GM12864 (cell line): ENCODE measurements at regions not wholly inside any gene's neighbourhood (a gene's known extent, or its start where the extent isn't known, plus 50 kb on each side); places are given as distances from the start of the nearest gene placed in this dataset.

ENCODE experiments used
- DNase-seq: peaks from one replicate; pipeline ENCODE4 v3.0.0-alpha.2; 2011; ENCODE audit warnings: low read depth
- H3K4me3 ChIP-seq: 2 replicates; pipeline ENCODE4 v1.5.1; 2011; ENCODE audit warnings: mild to moderate bottlenecking, low read depth, low read length, control low read depth
- CTCF ChIP-seq: IDR thresholded peaks from 2 replicates; pipeline ENCODE4 v1.5.1; 2011; ENCODE audit warnings: low read depth, mild to moderate bottlenecking, moderate library complexity, low read length, control low read depth, inconsistent platforms; ENCODE audit errors: missing control alignments

- no peak overlapping the region for H3K4me3 ChIP-seq
- TF ChIP-seq CTCF = no peak
- no peak for DNase-seq
Measured at GRCh38 chr17:64767269-64767997, 105.3 kb upstream of the SMURF2 start.

GRCh38 chr17:64765191-64765889 is 103.2 kb upstream of the SMURF2 start:
- no peak for TF ChIP-seq CTCF
- DNase-seq = no peak
- H3K4me3 ChIP-seq = no peak overlapping the region

GRCh38 chr17:64750891-64751677 is 89.0 kb upstream of the SMURF2 start:
- no peak for TF ChIP-seq CTCF

GRCh38 chr17:64750478-64750877 is 88.4 kb upstream of the SMURF2 start:
- TF ChIP-seq CTCF = no peak
- DNase-seq = no peak
- H3K4me3 ChIP-seq = no peak overlapping the region

More at GRCh38 chr17:64750891-64751677, 89.0 kb upstream of the SMURF2 start:
- no peak for DNase-seq
- H3K4me3 ChIP-seq = no peak overlapping the region

- no peak for DNase-seq
- H3K4me3 ChIP-seq = no peak overlapping the region
- no peak for TF ChIP-seq CTCF
Measured at GRCh38 chr17:64749306-64749705, 87.2 kb upstream of the SMURF2 start.

GRCh38 chr17:64747938-64748540 is 85.9 kb upstream of the SMURF2 start:
- TF ChIP-seq CTCF = no peak
- DNase-seq = no peak
- H3K4me3 ChIP-seq = no peak overlapping the region
